Left colon (tissue), 2 donors: ENCODE measurements at regions not wholly inside any gene's neighbourhood (a gene's known extent, or its start where the extent isn't known, plus 50 kb on each side); places are given as distances from the start of the nearest gene placed in this dataset.
"Not testable (repeated sequence)": the region's sequence is repeated elsewhere in the genome, so short reads cannot be mapped to it uniquely, and the experiment has no call there.

Source experiments
- ATAC-seq: fragments of 200-7000 bp; cut with Tn5 transposase; one replicate; pipeline ENCODE4 v1.9.1; 2020; ENCODE audit warnings: mild to moderate bottlenecking, moderate library complexity
- DNase-seq, 2 donors: peaks; one replicate each; pipeline ENCODE4 v3.0.0-alpha.2; 2020
- intact Hi-C, 2 donors: fragments of 100-400 bp; cut with DNase I in 1 of 2; cut with micrococcal nuclease in 1 of 2; formaldehyde crosslinking; loops; one replicate each; pipeline versions ENCODE4 v1.11.2 to v1.14.0; 2022; cut with DNase I, micrococcal nuclease
- donor health status: DM: no; HTN: no; CAD: no.
- donor health status: DM: yes; HTN: yes; CAD: no.

- intact Hi-C loops, result no loop called here
- DNase-seq (no peak), ATAC-seq (no peak)
These were observed 225.1 kb downstream of the TFCP2L1 start for GRCh38 chr2:121059651-121060649.

GRCh38 chr2:121061633-121062032, 223.4 kb downstream of the TFCP2L1 start:
- DNase-seq (no peak), ATAC-seq (no peak)

GRCh38 chr2:121063471-121063870, 221.5 kb downstream of the TFCP2L1 start:
- ATAC-seq (no peak), DNase-seq (no peak)
- intact Hi-C loops, result no loop called here

More at GRCh38 chr2:121061633-121062032, 223.4 kb downstream of the TFCP2L1 start:
- intact Hi-C loops, result no loop called here

GRCh38 chr2:121064186-121064585, 220.8 kb downstream of the TFCP2L1 start:
- intact Hi-C loops, result no loop called here
- ATAC-seq (no peak), DNase-seq (no peak)

GRCh38 chr2:121065239-121065638, 219.8 kb downstream of the TFCP2L1 start:
- DNase-seq, result no peak
- intact Hi-C loops, result no loop called here
- ATAC-seq, result no peak

GRCh38 chr2:121066526-121066925, 218.5 kb downstream of the TFCP2L1 start:
- no peak for DNase-seq
- no peak for ATAC-seq
- intact Hi-C loops, result no loop called here

- no peak for DNase-seq
- no peak for ATAC-seq
- intact Hi-C loops, result no loop called here
These were observed 216.2 kb downstream of the TFCP2L1 start for GRCh38 chr2:121068851-121069250.

- intact Hi-C loops, result no loop called here
- no peak for ATAC-seq
- DNase-seq, result no peak
These were observed 215.5 kb downstream of the TFCP2L1 start for GRCh38 chr2:121069434-121069969.

GRCh38 chr2:121070061-121070460, 214.9 kb downstream of the TFCP2L1 start:
- intact Hi-C loops, result loop anchor here in 1 of 2 donors (10.0 kb wide), 1 partner anchor 735 kb away; no protein-coding TSS in a partner anchor
- ATAC-seq, DNase-seq: not testable (repeated sequence)

- intact Hi-C loops, result loop anchor here in 1 of 2 donors (10.0 kb wide), 1 partner anchor 736 kb away; no protein-coding TSS in a partner anchor
- ATAC-seq (peak; percentile 75), DNase-seq (peak in 1 of 2 donors; percentile 78)
These were observed 213.9 kb downstream of the TFCP2L1 start for GRCh38 chr2:121071034-121071504.

GRCh38 chr2:121072784-121073183, 212.2 kb downstream of the TFCP2L1 start:
- DNase-seq (no peak), ATAC-seq (no peak)
- intact Hi-C loops, result loop anchor here in 1 of 2 donors (10.0 kb wide), 1 partner anchor 738 kb away; no protein-coding TSS in a partner anchor

GRCh38 chr2:121073320-121074210, 211.4 kb downstream of the TFCP2L1 start:
- intact Hi-C loops, result loop anchor here in 1 of 2 donors (10.0 kb wide), 1 partner anchor 739 kb away; no protein-coding TSS in a partner anchor
- ATAC-seq (no peak), DNase-seq (no peak)

- ATAC-seq (no peak), DNase-seq (no peak)
- intact Hi-C loops, result loop anchor here in 1 of 2 donors (10.0 kb wide), 1 partner anchor 740 kb away; no protein-coding TSS in a partner anchor
These were observed 210.6 kb downstream of the TFCP2L1 start for GRCh38 chr2:121074293-121074932.

- DNase-seq, result no peak
- ATAC-seq, result no peak
These were observed 209.9 kb downstream of the TFCP2L1 start for GRCh38 chr2:121075006-121075551.

GRCh38 chr2:121075641-121076497, 209.1 kb downstream of the TFCP2L1 start:
- DNase-seq (no peak), ATAC-seq (no peak)
- intact Hi-C loops, result loop anchor here (5.0 to 10.0 kb wide), 2 partner anchors 379 to 741 kb away; no protein-coding TSS in a partner anchor

More at GRCh38 chr2:121075006-121075551, 209.9 kb downstream of the TFCP2L1 start:
- intact Hi-C loops, result loop anchor here (5.0 to 10.0 kb wide), 2 partner anchors 378 to 740 kb away; no protein-coding TSS in a partner anchor

- DNase-seq (no peak), ATAC-seq (no peak)
- intact Hi-C loops, result loop anchor here (5.0 to 10.0 kb wide), 2 partner anchors 379 to 742 kb away; no protein-coding TSS in a partner anchor
These were observed 208.5 kb downstream of the TFCP2L1 start for GRCh38 chr2:121076498-121076820.
